HL-60 (cell line): ENCODE measurements at regions not wholly inside any gene's neighbourhood (a gene's known extent, or its start where the extent isn't known, plus 50 kb on each side); places are given as distances from the start of the nearest gene placed in this dataset.

Experiments used
- CTCF ChIP-seq: IDR thresholded peaks from one replicate; pipeline ENCODE4 v1.5.1; 2011; ENCODE audit warnings: low read length, control low read depth, inconsistent platforms; ENCODE audit not compliant: insufficient read depth
- POLR2AphosphoS5 ChIP-seq: IDR thresholded peaks from 2 replicates; pipeline ENCODE4 v1.6.1; 2012; ENCODE audit warnings: low read depth

GRCh38 chr14:59018978-59019377 lies 169.5 kb upstream of the DAAM1 start:
- TF ChIP-seq CTCF (no peak), POLR2AphosphoS5 (no peak)
